GM18502 (cell line): ENCODE measurements at regions not wholly inside any gene's neighbourhood (a gene's known extent, or its start where the extent isn't known, plus 50 kb on each side); places are given as distances from the start of the nearest gene placed in this dataset.

Source experiments
- ATAC-seq: cut with Tn5 transposase; IDR thresholded peaks from one replicate; pipeline ENCODE4 v1.9.1; 2021; ENCODE audit warnings: mild to moderate bottlenecking; ENCODE audit not compliant: unreplicated experiment, poor library complexity

DNA sequence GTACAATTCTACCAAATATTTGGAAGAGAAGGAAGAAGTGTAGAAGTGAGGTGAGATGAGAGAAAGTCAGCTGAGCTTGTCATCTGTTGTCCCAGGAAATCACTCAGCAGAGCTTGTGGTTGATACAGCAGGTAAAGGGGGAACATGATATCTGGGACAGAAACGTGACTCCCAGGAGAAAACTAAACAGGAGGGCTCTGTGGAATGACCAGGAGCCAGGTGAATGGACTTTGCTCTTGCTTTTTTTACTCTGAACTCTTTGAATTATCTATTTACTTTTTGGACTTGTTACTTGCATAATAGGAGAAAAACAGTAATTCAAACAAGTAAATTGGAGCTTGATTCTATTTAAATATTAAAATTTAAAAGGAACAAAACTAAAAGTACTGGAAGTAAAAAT, 555.6 kb upstream of the FRG1 start:
- ATAC-seq: no peak

DNA sequence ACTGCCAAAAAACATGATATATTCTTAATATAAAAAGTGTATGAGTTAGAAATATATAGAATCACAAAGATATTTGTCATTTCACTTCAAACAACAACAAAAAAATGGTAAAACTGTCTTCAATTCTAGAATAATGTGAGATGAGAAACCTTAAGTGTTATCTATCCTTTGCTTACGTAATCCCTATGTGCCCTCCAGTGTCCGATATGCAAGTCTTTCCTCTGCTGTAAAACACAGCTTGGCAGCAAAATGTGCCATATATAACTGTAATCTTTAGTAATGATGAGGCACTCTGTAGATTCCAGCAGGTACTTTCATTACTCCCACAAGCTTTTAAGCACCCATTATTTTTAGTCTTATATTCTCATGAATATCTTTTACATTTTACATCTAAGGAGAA, 555.1 kb upstream of the FRG1 start:
- ATAC-seq: no peak

DNA sequence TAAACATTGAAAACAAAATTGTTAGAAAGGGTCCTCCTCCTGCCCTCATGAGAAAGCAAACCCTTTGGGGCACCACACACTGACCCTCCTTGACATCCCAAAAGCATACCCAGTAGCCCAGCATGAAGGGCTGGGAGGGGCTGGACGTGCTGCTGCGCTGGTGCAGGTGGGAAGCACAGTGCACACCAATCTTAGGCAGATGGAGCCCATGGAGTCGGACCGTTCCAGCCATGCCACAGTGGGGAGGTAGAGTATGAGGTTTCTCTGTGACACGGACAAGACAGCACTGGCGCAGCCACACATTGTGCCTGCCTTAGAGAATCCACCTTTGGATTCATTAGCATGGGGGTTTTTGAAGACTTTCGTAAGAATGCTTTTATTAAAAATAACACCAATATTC, 544.2 kb upstream of the FRG1 start:
- no peak for ATAC-seq

DNA sequence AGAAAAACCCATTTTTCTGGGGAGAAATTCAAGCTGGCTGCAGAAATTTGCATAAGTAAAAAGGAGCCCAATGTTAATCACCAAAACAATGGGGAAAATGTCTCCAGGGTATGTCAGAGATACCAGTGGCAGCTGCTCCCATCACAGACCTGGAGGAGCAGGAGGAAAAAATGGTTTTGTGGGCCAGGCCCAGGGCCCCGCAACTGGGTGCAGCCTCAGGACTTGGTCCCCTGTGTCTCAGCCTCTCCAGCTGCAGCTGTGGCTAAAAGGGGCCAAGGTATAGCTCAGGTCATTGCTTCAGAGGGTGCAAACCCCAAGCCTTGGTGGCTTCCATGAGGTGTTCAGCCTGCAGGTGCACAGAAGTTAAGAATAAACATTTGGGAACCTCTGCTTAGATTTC, 536.4 kb upstream of the FRG1 start:
- no peak for ATAC-seq

DNA sequence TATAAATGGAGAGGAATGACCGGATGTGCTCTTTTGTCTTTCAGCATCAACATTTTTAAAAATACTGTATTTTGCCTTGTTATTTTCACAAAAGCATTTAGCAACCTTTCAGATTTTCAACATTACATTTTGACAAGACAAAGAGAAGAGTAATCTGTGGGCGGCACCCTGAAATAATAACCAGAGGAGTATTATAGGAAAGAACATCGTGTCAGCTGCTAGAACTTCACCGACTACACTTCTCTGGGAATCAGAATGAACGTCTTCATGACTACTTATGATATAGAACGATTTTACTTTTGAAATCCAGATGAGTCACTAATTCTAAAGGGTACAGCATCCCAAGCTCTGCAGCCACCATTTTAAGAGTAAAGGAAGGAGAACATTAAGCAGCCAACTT, 531.5 kb upstream of the FRG1 start:
- no peak for ATAC-seq

- ATAC-seq: no peak
Observed at GRCh38 chr4:189414021-189414420, 526.7 kb upstream of the FRG1 start.

DNA sequence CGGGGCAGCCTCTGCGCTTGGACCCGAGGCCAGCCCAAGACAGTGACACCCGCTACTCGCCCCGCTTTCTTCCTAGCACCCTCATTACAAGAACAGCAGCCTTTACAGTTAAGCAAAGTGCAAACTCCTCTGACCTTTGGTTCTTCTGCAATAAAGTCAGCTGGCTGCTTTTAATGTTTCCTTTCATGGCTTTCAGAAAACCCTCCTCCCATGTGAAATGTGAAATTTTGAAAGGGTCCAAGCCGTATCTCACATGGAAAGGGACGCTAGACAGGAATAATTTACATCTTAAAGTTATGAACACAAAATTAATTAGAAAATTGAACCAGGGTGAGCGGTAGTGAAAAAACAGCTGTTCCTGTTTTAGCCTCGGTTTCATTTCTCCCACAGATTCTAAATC, 520.1 kb upstream of the FRG1 start:
- ATAC-seq: no peak

- ATAC-seq: no peak
Observed at GRCh38 chr4:189436207-189436606, 504.5 kb upstream of the FRG1 start.

DNA sequence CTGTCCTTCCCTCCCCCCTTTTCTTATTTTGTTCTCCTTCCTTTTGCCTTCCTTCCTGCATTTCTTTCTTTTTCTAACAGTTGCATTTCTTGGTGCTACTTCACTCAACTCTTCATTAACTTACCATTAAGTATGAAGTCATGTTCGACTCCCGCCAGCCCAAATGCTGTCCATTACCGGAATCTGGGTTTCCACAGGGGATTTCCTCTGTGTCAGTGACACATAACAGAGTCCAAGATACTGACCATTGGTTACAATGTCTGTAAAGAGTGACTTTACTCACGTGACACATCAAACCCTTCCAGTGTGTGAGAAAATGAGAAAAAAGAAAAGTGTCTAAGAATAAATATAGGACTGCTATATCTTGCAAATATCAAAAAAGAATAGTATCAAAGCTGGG, 500.0 kb upstream of the FRG1 start:
- no peak for ATAC-seq

DNA sequence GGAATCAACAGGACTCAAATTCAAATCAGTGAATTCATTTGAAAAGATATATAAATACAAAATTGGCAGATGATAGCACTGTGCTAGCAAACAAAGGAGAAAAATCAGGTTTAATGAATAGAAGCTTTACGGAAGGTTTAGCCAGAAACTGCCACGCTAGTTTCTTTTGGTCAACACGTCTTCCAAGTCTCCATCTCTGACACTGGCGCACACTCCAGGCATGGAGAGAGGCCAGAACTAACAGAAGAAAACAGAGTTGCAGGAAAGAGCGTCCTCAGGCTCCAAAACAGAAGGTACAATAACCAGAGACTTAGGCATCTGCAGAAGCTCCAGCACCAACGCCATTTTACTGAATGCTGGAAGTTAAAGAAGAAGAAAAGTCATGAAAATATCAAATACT, 497.3 kb upstream of the FRG1 start:
- no peak for ATAC-seq

GRCh38 chr4:189445613-189446012, 495.1 kb upstream of the FRG1 start:
- ATAC-seq: no peak

- ATAC-seq: no peak
Observed at GRCh38 chr4:189463734-189464133, 476.9 kb upstream of the FRG1 start.

DNA sequence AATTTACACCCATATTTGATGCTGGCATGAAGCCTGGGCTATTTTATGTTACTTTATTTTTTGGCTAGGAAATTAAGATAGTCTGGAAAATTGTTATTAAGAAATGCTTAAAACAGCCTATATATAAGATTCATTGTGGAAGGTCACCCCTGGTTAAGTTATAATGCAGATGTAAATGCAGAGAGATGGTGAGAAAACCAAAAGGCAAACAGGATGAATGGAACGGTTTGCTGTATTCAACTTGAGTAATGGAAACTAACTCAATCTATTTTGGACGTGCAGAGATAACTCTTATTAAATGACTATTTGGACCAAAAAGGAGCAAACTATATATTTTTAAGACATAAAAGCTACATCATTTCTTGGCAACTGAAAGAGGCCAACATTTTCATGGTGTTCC, 446.3 kb upstream of the FRG1 start:
- ATAC-seq: no peak

- no peak for ATAC-seq
Observed at GRCh38 chr4:189497516-189497915, 443.2 kb upstream of the FRG1 start.

DNA sequence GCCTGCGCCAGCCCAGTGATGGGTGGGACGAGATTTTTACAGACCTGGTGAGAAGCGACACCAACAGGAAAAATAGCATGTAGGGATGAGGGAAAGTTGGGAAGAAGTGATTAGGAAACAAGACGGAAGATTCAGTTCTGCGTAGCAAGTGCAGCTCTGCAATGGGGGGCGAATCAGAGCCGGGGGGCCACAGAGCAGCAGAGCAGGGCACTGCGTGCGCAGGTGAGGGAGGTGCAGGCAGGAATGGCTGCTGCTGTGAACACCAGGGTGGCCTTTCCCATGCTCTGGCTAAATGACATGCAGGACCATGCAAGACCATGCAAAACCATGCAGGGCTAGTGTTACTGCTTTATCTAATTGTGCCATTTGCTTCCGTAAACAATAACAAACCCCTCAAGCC, 442.7 kb upstream of the FRG1 start:
- no peak for ATAC-seq

DNA sequence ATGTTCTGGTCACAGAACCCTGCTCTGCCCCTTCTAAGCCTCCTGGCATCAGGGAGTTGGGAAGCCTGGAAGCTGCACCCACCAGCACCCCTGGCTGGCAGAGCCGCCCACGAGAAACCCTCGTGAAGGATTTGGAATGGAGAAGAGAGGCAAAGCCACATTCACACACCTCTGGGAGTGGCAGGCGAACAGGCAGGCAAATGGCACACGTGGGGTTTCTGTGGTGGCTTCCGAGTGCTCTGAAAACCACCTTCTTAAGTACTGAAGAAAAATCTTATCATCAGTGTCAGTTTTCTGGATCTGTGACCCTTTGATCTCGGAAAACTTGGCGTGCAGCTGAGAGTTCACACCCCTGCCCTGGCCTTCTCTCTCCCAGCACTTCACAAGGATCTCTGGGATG, 442.2 kb upstream of the FRG1 start:
- ATAC-seq: no peak

- ATAC-seq: no peak
Observed at GRCh38 chr4:189499696-189500095, 441.0 kb upstream of the FRG1 start.

- ATAC-seq: no peak
Observed at GRCh38 chr4:189500970-189501369, 439.7 kb upstream of the FRG1 start.

GRCh38 chr4:189502841-189503435, 437.7 kb upstream of the FRG1 start:
- ATAC-seq: peak; percentile 42

- no peak for ATAC-seq
Observed at GRCh38 chr4:189504220-189504619, 436.5 kb upstream of the FRG1 start.

- ATAC-seq: no peak
Observed at GRCh38 chr4:189505380-189505779, 435.3 kb upstream of the FRG1 start.

GRCh38 chr4:189506080-189506479, 434.6 kb upstream of the FRG1 start:
- no peak for ATAC-seq

- ATAC-seq: no peak
Observed at GRCh38 chr4:189507060-189507459, 433.6 kb upstream of the FRG1 start.
